Esophagus squamous epithelium (tissue), 4 donors: ENCODE measurements at regions not wholly inside any gene's neighbourhood (a gene's known extent, or its start where the extent isn't known, plus 50 kb on each side); places are given as distances from the start of the nearest gene placed in this dataset.

ENCODE experiments used
- CTCF ChIP-seq, 6 experiments: fragments of 450-650 bp in 4 of 6; fragments of 200-600 bp in 2 of 6; sonication (generic) in 2 of 6; IDR thresholded peaks; one replicate each; pipeline ENCODE4 v1.5.1; 2016 to 2019; ENCODE audit warnings: antibody characterized with exemption in 6 of 6, mild to moderate bottlenecking in 4 of 6, moderate library complexity in 4 of 6
- POLR2A ChIP-seq, 4 donors: fragments of 450-650 bp; IDR thresholded peaks; one replicate each; pipeline ENCODE4 v1.6.1; 2017; ENCODE audit warnings: antibody characterized with exemption in 4 of 4, mild to moderate bottlenecking in 4 of 4, moderate library complexity in 3 of 4

DNA sequence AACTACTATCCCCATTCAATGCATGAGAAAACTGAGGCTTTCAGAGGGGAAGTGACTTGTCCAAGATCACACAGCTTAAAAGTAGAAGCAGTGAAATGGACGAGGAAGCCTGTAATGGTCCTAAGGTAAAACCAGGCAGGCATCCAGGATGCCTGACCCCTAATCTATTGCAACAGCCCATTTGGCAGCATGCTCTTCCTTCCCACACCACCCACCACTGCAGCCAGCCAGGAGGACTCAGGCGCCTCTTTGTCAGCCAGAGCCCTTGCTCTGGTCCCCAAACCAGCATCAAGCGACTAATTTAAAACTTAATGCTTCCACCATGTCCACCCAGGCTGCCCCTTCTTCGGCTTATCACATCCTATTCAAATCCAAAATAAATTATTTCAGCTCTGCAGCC is 541.6 kb downstream of the CDK5RAP2 start:
- TF ChIP-seq POLR2A (IDR thresholded peaks at IDR 0.05) (no peak), CTCF (IDR thresholded peaks at IDR 0.05) (no peak)
